ENCODE measurements at regions not wholly inside any gene's neighbourhood (a gene's known extent, or its start where the extent isn't known, plus 50 kb on each side); places are given as distances from the start of the nearest gene placed in this dataset.

- TF ChIP-seq, protein P1, sequence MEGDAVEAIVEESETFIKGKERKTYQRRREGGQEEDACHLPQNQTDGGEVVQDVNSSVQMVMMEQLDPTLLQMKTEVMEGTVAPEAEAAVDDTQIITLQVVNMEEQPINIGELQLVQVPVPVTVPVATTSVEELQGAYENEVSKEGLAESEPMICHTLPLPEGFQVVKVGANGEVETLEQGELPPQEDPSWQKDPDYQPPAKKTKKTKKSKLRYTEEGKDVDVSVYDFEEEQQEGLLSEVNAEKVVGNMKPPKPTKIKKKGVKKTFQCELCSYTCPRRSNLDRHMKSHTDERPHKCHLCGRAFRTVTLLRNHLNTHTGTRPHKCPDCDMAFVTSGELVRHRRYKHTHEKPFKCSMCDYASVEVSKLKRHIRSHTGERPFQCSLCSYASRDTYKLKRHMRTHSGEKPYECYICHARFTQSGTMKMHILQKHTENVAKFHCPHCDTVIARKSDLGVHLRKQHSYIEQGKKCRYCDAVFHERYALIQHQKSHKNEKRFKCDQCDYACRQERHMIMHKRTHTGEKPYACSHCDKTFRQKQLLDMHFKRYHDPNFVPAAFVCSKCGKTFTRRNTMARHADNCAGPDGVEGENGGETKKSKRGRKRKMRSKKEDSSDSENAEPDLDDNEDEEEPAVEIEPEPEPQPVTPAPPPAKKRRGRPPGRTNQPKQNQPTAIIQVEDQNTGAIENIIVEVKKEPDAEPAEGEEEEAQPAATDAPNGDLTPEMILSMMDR (IDR thresholded peaks at IDR 0.05): no peak
- TF ChIP-seq POLR2A (IDR thresholded peaks at IDR 0.05) (no peak), POLR2AphosphoS5 (IDR thresholded peaks at IDR 0.05; ENCODE audit: insufficient read depth in 1 of 2, low read depth in 1 of 2) (no peak)
Measured at GRCh38 chr13:105763851-105764250, 771.6 kb downstream of the EFNB2 start.

Measured in vagina (tissue), 2 donors.